ENCODE measurements at regions not wholly inside any gene's neighbourhood (a gene's known extent, or its start where the extent isn't known, plus 50 kb on each side); places are given as distances from the start of the nearest gene placed in this dataset.

DNA sequence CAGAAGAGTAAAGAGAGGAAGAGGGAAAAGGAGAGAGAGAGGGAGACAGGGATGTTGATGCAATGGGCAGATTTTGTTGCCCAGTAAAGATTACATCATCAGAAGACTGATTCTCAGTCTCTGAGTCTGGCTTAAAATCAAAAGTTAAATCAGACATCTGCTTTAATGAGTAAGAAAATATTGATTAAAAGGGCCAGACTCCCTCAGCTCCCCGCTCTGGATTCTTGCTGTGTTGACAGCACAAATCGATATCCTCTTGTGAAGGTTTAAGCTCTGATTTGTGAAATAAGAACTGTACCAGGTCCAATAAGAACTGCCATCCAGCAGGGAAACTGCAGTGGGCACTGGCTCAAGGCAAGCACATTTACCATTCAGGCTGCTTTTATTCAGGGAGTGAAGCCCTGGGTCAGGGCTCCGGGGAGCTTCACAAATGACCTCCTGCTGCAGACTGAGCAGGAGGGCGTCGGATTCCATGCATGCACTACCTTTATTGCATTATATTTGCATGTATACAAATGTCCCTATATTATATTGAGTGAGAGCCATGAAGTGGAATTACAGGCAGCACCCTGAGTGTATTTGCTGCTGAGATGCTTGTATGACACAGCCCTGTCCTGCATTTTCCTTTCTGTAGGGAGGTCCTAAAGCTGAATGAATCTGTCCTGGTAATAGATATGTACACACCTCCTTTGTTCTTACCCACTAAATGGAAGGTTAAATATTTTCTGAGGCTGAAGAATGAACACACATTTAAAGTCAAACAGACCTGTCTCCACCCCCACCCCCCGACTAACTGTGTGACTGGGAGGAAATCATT lies 401.5 kb downstream of the REEP3 start:
- no peak overlapping the region for H3K4me3 ChIP-seq (ENCODE audit: low read depth, low read length)
- TF ChIP-seq CTCF (IDR thresholded peaks at IDR 0.05; ENCODE audit: low read depth, low read length, missing control alignments) = no peak
- DNase-seq (ENCODE audit: low read depth) = no peak

GRCh38 chr10:63929831-63930467 lies 408.7 kb downstream of the REEP3 start:
- no peak for TF ChIP-seq CTCF (IDR thresholded peaks at IDR 0.05; ENCODE audit: low read depth, low read length, missing control alignments)
- DNase-seq (ENCODE audit: low read depth) = no peak
- H3K4me3 ChIP-seq (ENCODE audit: low read depth, low read length) = no peak overlapping the region

DNA sequence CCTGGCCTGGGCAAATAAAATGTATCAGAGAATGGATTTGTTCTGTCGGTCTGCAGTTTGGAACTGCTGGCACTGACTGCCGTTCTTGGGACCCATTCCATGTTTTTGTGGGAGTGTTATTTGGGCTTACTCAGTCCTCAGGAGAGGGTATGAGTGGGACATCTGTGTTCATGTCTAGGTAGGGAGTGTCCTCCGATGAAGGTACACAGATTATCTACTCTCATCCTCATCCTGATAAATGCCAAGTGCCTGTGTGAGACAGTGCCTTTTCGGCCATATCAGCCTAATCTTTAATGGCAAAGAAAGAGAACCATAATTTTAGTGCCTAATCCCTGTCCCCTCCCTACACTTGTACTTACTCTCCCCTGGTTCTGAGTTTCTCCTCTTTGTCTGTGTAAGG lies 409.4 kb downstream of the REEP3 start:
- TF ChIP-seq CTCF (IDR thresholded peaks at IDR 0.05; ENCODE audit: low read depth, low read length, missing control alignments) = no peak
- no peak overlapping the region for H3K4me3 ChIP-seq (ENCODE audit: low read depth, low read length)
- no peak for DNase-seq (ENCODE audit: low read depth)

DNA sequence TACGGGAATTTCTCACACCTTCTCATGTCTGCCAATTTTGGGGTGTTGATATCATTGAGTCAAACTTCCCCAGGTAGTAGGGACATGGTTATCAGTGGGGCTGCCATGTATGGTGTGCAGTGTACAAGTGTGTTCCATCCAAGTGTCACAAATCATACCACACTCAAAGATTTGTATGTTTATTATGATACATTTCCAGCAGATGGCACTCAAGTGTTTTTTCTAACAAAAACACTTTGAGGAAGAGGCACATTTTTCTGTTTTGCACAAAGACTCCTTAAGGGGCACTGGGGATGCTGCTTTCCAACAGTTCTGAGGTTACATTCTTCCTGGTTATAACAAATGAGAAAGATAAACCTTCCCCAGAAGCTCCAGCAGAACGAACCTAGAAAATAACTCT lies 414.5 kb downstream of the REEP3 start:
- no peak for TF ChIP-seq CTCF (IDR thresholded peaks at IDR 0.05; ENCODE audit: low read depth, low read length, missing control alignments)

GRCh38 chr10:63940277-63940922 lies 419.2 kb downstream of the REEP3 start:
- DNase-seq (ENCODE audit: low read depth) = no peak

More for the DNA sequence above, 414.5 kb downstream of the REEP3 start:
- DNase-seq (ENCODE audit: low read depth) = no peak
- H3K4me3 ChIP-seq (ENCODE audit: low read depth, low read length) = no peak overlapping the region

GRCh38 chr10:63964406-63964805 lies 443.2 kb downstream of the REEP3 start:
- DNase-seq (ENCODE audit: low read depth) = no peak
- no peak overlapping the region for H3K4me3 ChIP-seq (ENCODE audit: low read depth, low read length)
- no peak for TF ChIP-seq CTCF (IDR thresholded peaks at IDR 0.05; ENCODE audit: low read depth, low read length, missing control alignments)

More at GRCh38 chr10:63940277-63940922, 419.2 kb downstream of the REEP3 start:
- no peak for TF ChIP-seq CTCF (IDR thresholded peaks at IDR 0.05; ENCODE audit: low read depth, low read length, missing control alignments)
- no peak overlapping the region for H3K4me3 ChIP-seq (ENCODE audit: low read depth, low read length)

Data from GM12864 (cell line).